CD4-positive, CD25-positive, alpha-beta regulatory T cell (primary cell): ENCODE measurements at regions not wholly inside any gene's neighbourhood (a gene's known extent, or its start where the extent isn't known, plus 50 kb on each side); places are given as distances from the start of the nearest gene placed in this dataset.
"Not testable (repeated sequence)": the region's sequence is repeated elsewhere in the genome, so short reads cannot be mapped to it uniquely, and the experiment has no call there.

Experiments used
- ATAC-seq, 2 donors: fragments of 150-1000 bp; cut with Tn5 transposase; one replicate each; pipeline ENCODE4 v1.10.0; 2021; ENCODE audit warnings: low read depth in 2 of 2, moderate number of reproducible peaks in 2 of 2, moderate library complexity in 1 of 2
- DNase-seq, 3 donors: peaks; one replicate each; pipeline versions ENCODE4 v3.0.0 to v3.0.0-alpha.2; 2012 to 2022; ENCODE audit warnings: mixed read lengths in 1 of 3
- H3K27ac ChIP-seq: one replicate; pipeline ENCODE4 v1.7.0; 2013; ENCODE audit warnings: mild to moderate bottlenecking, low read length; ENCODE audit not compliant: insufficient read depth, poor library complexity, severe bottlenecking
- H3K27me3 ChIP-seq: one replicate; pipeline ENCODE4 v1.7.0; 2013; ENCODE audit warnings: low read length; ENCODE audit not compliant: control insufficient read depth, insufficient read depth
- H3K36me3 ChIP-seq: one replicate; pipeline ENCODE4 v1.7.0; 2013; ENCODE audit warnings: mild to moderate bottlenecking, low read length, moderate library complexity; ENCODE audit not compliant: control insufficient read depth, insufficient read depth
- H3K4me1 ChIP-seq: 2 replicates; pipeline ENCODE4 v1.7.0; 2013; ENCODE audit warnings: mild to moderate bottlenecking, low read length; ENCODE audit not compliant: insufficient read depth, control insufficient read depth, poor library complexity, severe bottlenecking
- H3K4me3 ChIP-seq: one replicate; pipeline ENCODE4 v1.7.0; 2013; ENCODE audit warnings: low read depth, mild to moderate bottlenecking, low read length, moderate library complexity
- H3K9me3 ChIP-seq, 2 experiments: 1 replicate in 1 of 2; 2 replicates in 1 of 2; pipeline ENCODE4 v1.7.0; 2013; ENCODE audit warnings: low read length in 2 of 2, mild to moderate bottlenecking in 1 of 2, moderate library complexity in 1 of 2; ENCODE audit not compliant: control insufficient read depth in 2 of 2
- H3K27ac Mint-ChIP-seq, 3 donors: one replicate each; pipeline ENCODE4 v1.8.0; 2020 to 2022; ENCODE audit warnings: mild to moderate bottlenecking in 3 of 3, mixed read lengths in 3 of 3, moderate library complexity in 2 of 3
- H3K27me3 Mint-ChIP-seq: one replicate; pipeline ENCODE4 v1.8.0; 2022; ENCODE audit warnings: mild to moderate bottlenecking, mixed read lengths
- H3K36me3 Mint-ChIP-seq: one replicate; pipeline ENCODE4 v1.8.0; 2020; ENCODE audit warnings: mixed read lengths
- H3K4me1 Mint-ChIP-seq, 4 donors: one replicate each; pipeline ENCODE4 v1.8.0; 2020 to 2022; ENCODE audit warnings: mixed read lengths in 4 of 4, mild to moderate bottlenecking in 1 of 4
- H3K4me3 Mint-ChIP-seq, 4 donors: one replicate each; pipeline ENCODE4 v1.8.0; 2020 to 2022; ENCODE audit warnings: mild to moderate bottlenecking in 4 of 4, mixed read lengths in 4 of 4, moderate library complexity in 3 of 4
- H3K9me3 Mint-ChIP-seq, 7 donors: one replicate each; pipeline ENCODE4 v1.8.0; 2020 to 2022; ENCODE audit warnings: mixed read lengths in 7 of 7, mild to moderate bottlenecking in 3 of 7, moderate library complexity in 2 of 7

DNA sequence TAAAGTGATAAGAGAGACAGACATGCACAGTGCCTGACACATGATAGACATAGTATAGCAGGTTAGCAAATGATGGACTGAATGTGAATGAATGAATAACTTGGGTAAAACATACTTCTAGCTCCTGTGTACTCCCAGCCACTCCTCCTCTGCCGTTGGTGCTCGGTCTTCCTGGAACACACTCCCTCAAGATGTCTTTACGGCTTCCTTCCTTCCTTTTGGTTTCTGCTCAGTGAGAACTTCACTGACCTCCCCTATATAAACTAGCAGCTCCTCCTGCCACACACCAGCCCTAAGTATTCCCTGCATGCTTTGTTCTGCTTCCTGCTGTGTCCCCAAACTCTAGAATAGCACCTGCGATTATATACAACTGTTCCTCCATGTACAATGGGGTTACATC is 50.2 kb downstream of the RAD54L2 start:
- DNase-seq = no peak
- no peaks in the 10 kb centered on the region for H3K27me3 Mint-ChIP-seq
- Histone ChIP-seq H3K27ac (no peak overlapping the region), H3K9me3 (no peaks in the 10 kb centered on the region), H3K27me3 (no peaks in the 10 kb centered on the region), H3K36me3 (peaks cover 24% of the 10 kb centered on the region), H3K4me1 (no peaks in the 10 kb centered on the region), H3K4me3 (no peak overlapping the region)
- ATAC-seq = no peak
- peak overlapping the region in 2 of 3 donors; percentile 25 to 47 for H3K27ac Mint-ChIP-seq
- peaks cover 0 to 25% (median 16%) of the 10 kb centered on the region in 4 donors for H3K4me1 Mint-ChIP-seq
- H3K4me3 Mint-ChIP-seq = peak overlapping the region in 1 of 4 donors; percentile 35
- peaks cover 22% of the 10 kb centered on the region for H3K36me3 Mint-ChIP-seq
- H3K9me3 Mint-ChIP-seq = no peaks in the 10 kb centered on the region

DNA sequence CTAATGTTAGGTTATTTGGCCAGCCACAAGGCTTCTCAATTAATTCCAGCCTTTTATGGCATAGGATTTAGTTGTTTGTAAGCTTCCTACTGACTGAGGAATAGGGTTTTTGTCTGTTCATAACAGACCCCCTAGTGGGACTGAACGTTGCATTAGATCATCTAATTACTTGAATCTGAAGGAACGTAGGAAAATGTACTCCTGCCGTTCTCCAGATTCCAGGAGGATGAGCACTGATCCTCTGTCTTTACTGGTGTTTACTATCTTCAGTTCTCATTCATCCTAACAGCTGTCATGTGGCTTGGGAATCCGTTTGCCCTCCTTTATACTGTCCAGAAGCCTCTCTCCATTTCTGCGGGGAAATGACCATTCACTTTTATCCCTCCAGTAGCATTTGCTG is 52.7 kb downstream of the RAD54L2 start:
- no peak for ATAC-seq
- H3K9me3 ChIP-seq = no peaks in the 10 kb centered on the region
- no peak overlapping the region for H3K4me3 ChIP-seq
- Mint-ChIP-seq H3K9me3 (no peaks in the 10 kb centered on the region), H3K27ac (no peak overlapping the region), H3K27me3 (no peaks in the 10 kb centered on the region), H3K4me3 (no peak overlapping the region), H3K36me3 (peaks cover 34% of the 10 kb centered on the region), H3K4me1 (peaks cover 0 to 20% (median 15%) of the 10 kb centered on the region in 4 donors)
- no peak overlapping the region for H3K27ac ChIP-seq
- DNase-seq = no peak
- peaks cover 29% of the 10 kb centered on the region for H3K36me3 ChIP-seq
- no peaks in the 10 kb centered on the region for H3K27me3 ChIP-seq
- H3K4me1 ChIP-seq = no peaks in the 10 kb centered on the region

DNA sequence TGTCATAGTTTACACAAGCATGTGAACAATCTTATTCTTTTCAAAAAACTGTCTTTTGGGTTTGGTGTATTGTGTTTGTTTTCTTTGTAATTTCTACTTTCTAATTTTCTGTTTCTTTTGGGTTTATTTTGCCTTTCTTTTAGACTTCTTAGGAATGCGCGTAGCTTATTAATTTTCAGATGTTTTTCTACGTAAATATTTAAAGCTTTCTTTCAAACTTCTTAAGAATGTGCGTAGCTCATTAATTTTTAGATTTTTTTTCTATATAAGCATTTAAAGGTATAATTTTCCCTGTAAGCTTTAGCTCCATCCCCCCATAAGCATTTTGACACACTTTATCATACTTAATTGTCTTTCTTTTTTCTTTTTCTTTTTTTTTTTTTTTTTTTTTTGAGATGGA is 55.2 kb downstream of the RAD54L2 start:
- no peaks in the 10 kb centered on the region for H3K9me3 ChIP-seq
- Mint-ChIP-seq H3K9me3 (no peaks in the 10 kb centered on the region), H3K36me3 (peaks cover 37% of the 10 kb centered on the region), H3K4me1 (peaks cover 0 to 13% (median 12%) of the 10 kb centered on the region in 4 donors), H3K4me3 (no peak overlapping the region), H3K27me3 (no peaks in the 10 kb centered on the region), H3K27ac (no peak overlapping the region)
- H3K4me3 ChIP-seq = no peak overlapping the region
- H3K36me3 ChIP-seq = peaks cover 34% of the 10 kb centered on the region
- no peaks in the 10 kb centered on the region for H3K4me1 ChIP-seq
- H3K27ac ChIP-seq = no peak overlapping the region
- ATAC-seq = no peak
- DNase-seq = no peak
- H3K27me3 ChIP-seq = no peaks in the 10 kb centered on the region

DNA sequence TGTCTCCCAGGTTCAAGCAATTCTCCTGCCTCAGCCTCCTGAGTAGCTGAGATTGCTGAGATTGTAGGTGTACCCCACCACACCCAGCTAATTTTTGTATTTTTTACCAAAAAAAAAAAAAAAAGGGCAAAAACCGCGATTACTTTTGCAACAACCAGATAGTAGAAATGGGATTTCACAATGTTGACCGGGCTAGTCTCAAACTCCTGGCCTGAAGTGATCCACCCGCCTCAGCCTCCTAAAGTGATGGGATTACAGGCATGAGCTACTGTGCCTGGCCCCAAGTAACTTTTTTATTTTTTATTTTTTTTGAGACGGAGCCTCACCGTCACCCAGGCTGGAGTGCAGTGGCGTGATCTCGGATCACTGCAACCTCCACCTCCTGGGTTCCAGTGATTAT is 61.1 kb downstream of the RAD54L2 start:
- H3K27me3 ChIP-seq, H3K27ac ChIP-seq, DNase-seq, H3K4me3 Mint-ChIP-seq, H3K27ac Mint-ChIP-seq, H3K36me3 ChIP-seq, H3K9me3 Mint-ChIP-seq, ATAC-seq, H3K4me1 ChIP-seq, H3K27me3 Mint-ChIP-seq, H3K4me3 ChIP-seq, H3K9me3 ChIP-seq: not testable (repeated sequence)
- peaks cover 18 to 24% (median 22%) of the 10 kb centered on the region in 4 donors for H3K4me1 Mint-ChIP-seq
- H3K36me3 Mint-ChIP-seq = peaks cover 29% of the 10 kb centered on the region

DNA sequence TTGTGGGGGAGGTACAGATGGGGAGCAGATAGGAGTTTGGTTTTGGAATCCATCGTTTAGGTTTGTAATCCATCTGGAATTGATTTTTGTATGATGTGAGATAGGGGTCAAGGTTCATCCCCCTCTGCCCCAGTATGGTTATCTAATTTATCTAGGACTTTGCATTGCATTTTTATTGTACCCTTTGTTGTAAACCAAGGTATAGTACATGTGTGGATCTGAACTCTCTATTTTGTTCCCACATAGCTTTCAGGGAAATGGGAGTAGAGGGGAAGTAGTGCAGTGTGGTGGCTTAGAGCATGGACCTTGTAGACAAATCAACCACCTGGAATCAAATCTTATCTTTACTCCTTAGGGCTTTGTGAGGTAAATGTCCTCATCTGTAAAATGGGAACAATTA is 65.7 kb downstream of the RAD54L2 start:
- H3K4me3 ChIP-seq = no peak overlapping the region
- H3K27me3 ChIP-seq = no peaks in the 10 kb centered on the region
- H3K36me3 ChIP-seq = no peaks in the 10 kb centered on the region
- no peaks in the 10 kb centered on the region for H3K9me3 ChIP-seq
- H3K4me1 ChIP-seq = no peaks in the 10 kb centered on the region
- no peak overlapping the region for H3K27ac ChIP-seq
- Mint-ChIP-seq H3K27me3 (no peaks in the 10 kb centered on the region), H3K4me1 (peaks cover 7 to 33% (median 30%) of the 10 kb centered on the region in 4 donors), H3K4me3 (no peak overlapping the region), H3K27ac (peak overlapping the region in 1 of 3 donors; percentile 67), H3K36me3 (peaks cover 32% of the 10 kb centered on the region), H3K9me3 (peaks cover 0 to 1% (median 0%) of the 10 kb centered on the region in 7 donors)
- DNase-seq = no peak
- ATAC-seq = no peak

DNA sequence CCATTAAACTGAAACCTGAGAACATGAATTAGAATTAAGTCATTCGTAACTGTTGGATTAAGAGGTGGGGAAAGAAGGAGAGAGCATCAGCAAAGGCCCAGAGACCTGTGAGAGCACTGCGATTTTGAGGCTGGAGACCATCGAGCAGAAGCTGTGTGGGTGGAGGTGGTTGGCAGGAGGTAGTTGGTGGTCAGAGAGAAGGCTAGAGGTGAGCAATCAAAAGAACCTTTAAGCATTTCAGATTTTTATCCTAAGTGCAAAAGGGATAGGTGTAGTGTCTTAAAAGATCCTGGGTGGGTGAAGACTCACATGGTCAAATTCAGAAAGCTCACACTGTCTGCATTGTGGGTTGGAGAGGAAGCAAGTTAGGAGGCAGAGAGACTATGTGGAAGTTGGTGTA is 65.1 kb upstream of the TEX264 start:
- H3K27me3 Mint-ChIP-seq = no peaks in the 10 kb centered on the region
- H3K4me1 Mint-ChIP-seq = peaks cover 6 to 34% (median 32%) of the 10 kb centered on the region in 4 donors
- Histone ChIP-seq H3K27me3 (no peaks in the 10 kb centered on the region), H3K4me1 (no peaks in the 10 kb centered on the region), H3K27ac (no peak overlapping the region), H3K4me3 (no peak overlapping the region), H3K36me3 (no peaks in the 10 kb centered on the region), H3K9me3 (no peaks in the 10 kb centered on the region)
- H3K9me3 Mint-ChIP-seq = peaks cover 0 to 1% (median 0%) of the 10 kb centered on the region in 7 donors
- no peak for DNase-seq
- H3K27ac Mint-ChIP-seq = peak overlapping the region; percentile 58 to 78 (median 67)
- H3K4me3 Mint-ChIP-seq = peak overlapping the region in 2 of 4 donors; percentile 35 to 41
- no peak for ATAC-seq
- peaks cover 34% of the 10 kb centered on the region for H3K36me3 Mint-ChIP-seq

DNA sequence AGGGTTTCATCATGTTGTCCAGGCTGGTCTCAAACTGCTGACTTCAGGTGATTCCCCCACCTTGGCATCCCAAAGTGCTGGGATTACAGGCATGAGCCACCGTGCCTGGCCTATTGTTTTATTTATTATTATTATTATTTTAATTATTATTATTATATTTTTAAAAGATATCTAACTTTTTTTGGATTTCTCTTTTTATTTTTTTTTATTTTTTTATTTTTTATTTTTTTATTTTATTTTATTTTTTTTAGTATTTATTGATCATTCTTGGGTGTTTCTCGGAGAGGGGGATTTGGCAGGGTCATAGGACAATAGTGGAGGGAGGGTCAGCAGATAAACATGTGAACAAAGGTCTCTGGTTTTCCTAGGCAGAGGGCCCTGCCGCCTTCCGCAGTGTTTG is 64.2 kb upstream of the TEX264 start:
- H3K4me3 Mint-ChIP-seq, H3K9me3 Mint-ChIP-seq, H3K36me3 ChIP-seq, DNase-seq, H3K9me3 ChIP-seq, H3K4me1 ChIP-seq, ATAC-seq, H3K27me3 Mint-ChIP-seq, H3K27me3 ChIP-seq, H3K27ac ChIP-seq, H3K27ac Mint-ChIP-seq, H3K4me3 ChIP-seq: not testable (repeated sequence)
- Mint-ChIP-seq H3K4me1 (peaks cover 10 to 33% (median 31%) of the 10 kb centered on the region in 4 donors), H3K36me3 (peaks cover 31% of the 10 kb centered on the region)

DNA sequence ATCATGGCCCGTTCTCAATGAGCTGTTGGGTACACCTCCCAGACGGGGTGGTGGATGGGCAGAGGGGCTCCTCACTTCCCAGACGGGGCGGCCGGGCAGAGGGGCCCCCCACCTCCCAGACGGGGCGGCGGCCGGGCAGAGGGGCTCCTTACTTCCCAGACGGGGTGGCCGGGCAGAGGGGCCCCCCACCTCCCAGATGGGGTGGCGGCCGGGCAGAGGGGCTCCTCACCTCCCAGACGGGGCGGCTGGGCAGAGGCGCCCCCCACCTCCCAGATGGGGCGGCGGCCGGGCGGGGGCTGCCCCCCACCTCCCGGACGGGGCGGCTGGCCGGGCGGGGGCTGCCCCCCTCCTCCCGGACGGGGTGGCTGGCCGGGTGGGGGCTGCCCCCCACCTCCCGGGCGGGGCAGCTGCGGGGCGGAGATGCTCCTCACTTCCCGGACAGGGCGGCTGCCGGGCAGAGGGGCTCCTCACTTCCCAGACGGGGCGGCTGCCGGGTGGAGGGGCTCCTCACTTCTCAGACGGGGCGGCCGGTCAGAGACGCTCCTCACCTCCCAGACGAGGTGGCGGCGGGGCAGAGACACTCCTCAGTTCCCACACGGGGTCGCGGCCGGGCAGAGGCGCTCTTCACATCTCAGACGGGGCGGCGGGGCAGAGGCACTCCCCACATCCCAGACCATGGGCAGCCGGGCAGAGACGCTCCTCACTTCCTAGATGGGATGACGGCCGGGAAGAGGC is 63.3 kb upstream of the TEX264 start:
- not testable (repeated sequence) for H3K27ac ChIP-seq, ATAC-seq, H3K4me1 ChIP-seq, H3K4me3 Mint-ChIP-seq, H3K4me3 ChIP-seq, H3K27ac Mint-ChIP-seq, H3K27me3 ChIP-seq, H3K9me3 Mint-ChIP-seq, H3K36me3 ChIP-seq, DNase-seq, H3K27me3 Mint-ChIP-seq, H3K9me3 ChIP-seq
- Mint-ChIP-seq H3K4me1 (peaks cover 4 to 28% (median 24%) of the 10 kb centered on the region in 4 donors), H3K36me3 (peaks cover 26% of the 10 kb centered on the region)
